ENCODE measurements at regions not wholly inside any gene's neighbourhood (a gene's known extent, or its start where the extent isn't known, plus 50 kb on each side); places are given as distances from the start of the nearest gene placed in this dataset.

GRCh38 chr17:68701046-68701445, 99.9 kb upstream of the FAM20A start:
- TF ChIP-seq CTCF (IDR thresholded peaks at IDR 0.05) (no peak), POLR2AphosphoS5 (IDR thresholded peaks at IDR 0.05; ENCODE audit: insufficient read depth in 1 of 2, low read depth in 1 of 2) (no peak)

All from vagina (tissue), 2 donors.